Liver (tissue), 8 donors: ENCODE measurements at regions not wholly inside any gene's neighbourhood (a gene's known extent, or its start where the extent isn't known, plus 50 kb on each side); places are given as distances from the start of the nearest gene placed in this dataset. TPM values are rescaled to one million over a fixed set of nuclear protein-coding genes. Genes with fewer than 3 reads are reported as not detected.

ENCODE experiments used
- DNase-seq: peaks from one replicate; pipeline ENCODE4 v3.0.0-alpha.2; 2017; ENCODE audit warnings: low spot score
- H3K27ac ChIP-seq, 2 donors: one replicate each; pipeline ENCODE4 v1.7.0; 2013; ENCODE audit warnings: inconsistent platforms in 2 of 2, low read length in 2 of 2, control low read depth in 1 of 2, low read depth in 1 of 2, mild to moderate bottlenecking in 1 of 2
- H3K27me3 ChIP-seq, 4 donors: one replicate each; pipeline versions ENCODE4 v1.6.1 to v1.7.0; 2013; ENCODE audit warnings: low read length in 3 of 4, inconsistent platforms in 1 of 4, mild to moderate bottlenecking in 1 of 4, moderate library complexity in 1 of 4; ENCODE audit not compliant: control insufficient read depth in 4 of 4, insufficient read depth in 4 of 4
- H3K36me3 ChIP-seq, 4 donors: one replicate each; pipeline versions ENCODE4 v1.6.1 to v1.7.0; 2013; ENCODE audit warnings: low read length in 3 of 4, mild to moderate bottlenecking in 3 of 4, low read depth in 1 of 4, moderate library complexity in 1 of 4; ENCODE audit not compliant: control insufficient read depth in 4 of 4, insufficient read depth in 3 of 4
- H3K4me1 ChIP-seq, 4 donors: one replicate each; pipeline versions ENCODE4 v1.6.1 to v1.7.0; 2013; ENCODE audit warnings: low read length in 3 of 4, mild to moderate bottlenecking in 3 of 4, moderate library complexity in 1 of 4; ENCODE audit not compliant: control insufficient read depth in 4 of 4, insufficient read depth in 4 of 4
- H3K4me3 ChIP-seq, 3 donors: one replicate each; pipeline versions ENCODE4 v1.6.1 to v1.7.0; 2013; ENCODE audit warnings: low read length in 3 of 3, control low read depth in 1 of 3, low read depth in 1 of 3, mild to moderate bottlenecking in 1 of 3
- H3K9ac ChIP-seq, 2 donors: one replicate each; pipeline ENCODE4 v1.7.0; 2013; ENCODE audit warnings: low read length in 2 of 2, mild to moderate bottlenecking in 2 of 2, moderate library complexity in 2 of 2, control low read depth in 1 of 2, low read depth in 1 of 2
- H3K9me3 ChIP-seq, 4 donors: one replicate each; pipeline versions ENCODE4 v1.6.1 to v1.7.0; 2013; ENCODE audit warnings: low read length in 3 of 4; ENCODE audit not compliant: control insufficient read depth in 4 of 4
- GABPA ChIP-seq, 2 donors: IDR thresholded peaks in 1 of 2; conservative IDR thresholded peaks in 1 of 2; 2 replicates each; pipeline ENCODE4 v1.6.1; 2016; ENCODE audit warnings: antibody characterized with exemption in 2 of 2, mild to moderate bottlenecking in 1 of 2, moderate library complexity in 1 of 2
- HNF4G ChIP-seq: IDR thresholded peaks from 2 replicates; pipeline ENCODE4 v1.6.1; 2016; ENCODE audit warnings: antibody characterized with exemption
- RAD21 ChIP-seq, 2 donors: IDR thresholded peaks; 2 replicates each; pipeline ENCODE4 v1.6.1; 2016; ENCODE audit warnings: antibody characterized with exemption in 2 of 2, mild to moderate bottlenecking in 2 of 2
- RXRA ChIP-seq, 2 donors: IDR thresholded peaks; 2 replicates each; pipeline ENCODE4 v1.6.1; 2017 to 2018; ENCODE audit warnings: antibody characterized with exemption in 2 of 2, mild to moderate bottlenecking in 1 of 2
- TAF1 ChIP-seq: conservative IDR thresholded peaks from 2 replicates; pipeline ENCODE4 v1.6.1; 2016; ENCODE audit warnings: antibody characterized with exemption, mild to moderate bottlenecking
- YY1 ChIP-seq: IDR thresholded peaks from 2 replicates; pipeline ENCODE4 v1.6.1; 2016; ENCODE audit warnings: antibody characterized with exemption, mild to moderate bottlenecking
- ZBTB33 ChIP-seq: IDR thresholded peaks from 2 replicates; pipeline ENCODE4 v1.6.1; 2016; ENCODE audit warnings: antibody characterized with exemption
- WGBS: extraction: QIAGEN DNeasy Blood & Tissue Kit; methylation state at CpG from one replicate; pipeline ENCODE4 v1.1.7; 2013; 5-methylcytosine and 5-hydroxymethylcytosine counted together
- small RNA-seq: library from RNA; depleted of rRNA; stranded (forward); fragments of <200 nt; gene quantifications from one replicate; pipeline ENCODE3, GENCODE V24; 2014
- donor health status: healthy.
- donor health status: healthy.
- donor health status: healthy.
- donor health status: healthy.

GRCh38 chr2:154638783-154639182, 59.7 kb upstream of the KCNJ3 start:
- WGBS, result 80% methylated on average over 1 of the region's 1 CpG
- no peak overlapping the region for H3K4me3 ChIP-seq
- TF ChIP-seq GABPA (IDR thresholded peaks at IDR 0.05 in 1 of 2, conservative IDR thresholded peaks at IDR 0.05 in 1 of 2), result no peak
- TF ChIP-seq RAD21 (IDR thresholded peaks at IDR 0.05), result no peak
- TF ChIP-seq RXRA (IDR thresholded peaks at IDR 0.05), result no peak
- no peak for TF ChIP-seq HNF4G
- no peak for TF ChIP-seq ZBTB33
- H3K9ac ChIP-seq, result no peak overlapping the region
- no peaks in the 10 kb centered on the region for H3K9me3 ChIP-seq
- no peak overlapping the region for H3K27ac ChIP-seq
- DNase-seq, result no peak
- no peaks in the 10 kb centered on the region for H3K36me3 ChIP-seq
- H3K27me3 ChIP-seq, result no peaks in the 10 kb centered on the region
- H3K4me1 ChIP-seq, result no peaks in the 10 kb centered on the region

- H3K27ac ChIP-seq, result no peak overlapping the region
- H3K9ac ChIP-seq, result no peak overlapping the region
- TF ChIP-seq YY1 (no peak), GABPA (IDR thresholded peaks at IDR 0.05 in 1 of 2, conservative IDR thresholded peaks at IDR 0.05 in 1 of 2) (no peak), RXRA (IDR thresholded peaks at IDR 0.05) (no peak), TAF1 (no peak)
- H3K36me3 ChIP-seq, result no peaks in the 10 kb centered on the region
- no peaks in the 10 kb centered on the region for H3K27me3 ChIP-seq
- no peak overlapping the region for H3K4me3 ChIP-seq
- no peak for DNase-seq
- 48% methylated on average over 3 of the region's 3 CpGs for WGBS
- H3K9me3 ChIP-seq, result no peaks in the 10 kb centered on the region
- H3K4me1 ChIP-seq, result no peaks in the 10 kb centered on the region
Observed at GRCh38 chr2:154640000-154640399, 58.5 kb upstream of the KCNJ3 start.

Small RNA genes in the stretch of these regions (small RNA-seq; reads per million reads assigned to genes)
- not detected for gene RNA5SP107
